Activated naive CD4-positive, alpha-beta T cell treated with Interleukin-2 at 50 U/mL for 16 hours (primary cell): ENCODE measurements at regions not wholly inside any gene's neighbourhood (a gene's known extent, or its start where the extent isn't known, plus 50 kb on each side); places are given as distances from the start of the nearest gene placed in this dataset.
"Not testable (repeated sequence)": the region's sequence is repeated elsewhere in the genome, so short reads cannot be mapped to it uniquely, and the experiment has no call there.

Experiments
- DNase-seq: peaks from one replicate; pipeline ENCODE4 v3.0.0-alpha.2; 2020

DNA sequence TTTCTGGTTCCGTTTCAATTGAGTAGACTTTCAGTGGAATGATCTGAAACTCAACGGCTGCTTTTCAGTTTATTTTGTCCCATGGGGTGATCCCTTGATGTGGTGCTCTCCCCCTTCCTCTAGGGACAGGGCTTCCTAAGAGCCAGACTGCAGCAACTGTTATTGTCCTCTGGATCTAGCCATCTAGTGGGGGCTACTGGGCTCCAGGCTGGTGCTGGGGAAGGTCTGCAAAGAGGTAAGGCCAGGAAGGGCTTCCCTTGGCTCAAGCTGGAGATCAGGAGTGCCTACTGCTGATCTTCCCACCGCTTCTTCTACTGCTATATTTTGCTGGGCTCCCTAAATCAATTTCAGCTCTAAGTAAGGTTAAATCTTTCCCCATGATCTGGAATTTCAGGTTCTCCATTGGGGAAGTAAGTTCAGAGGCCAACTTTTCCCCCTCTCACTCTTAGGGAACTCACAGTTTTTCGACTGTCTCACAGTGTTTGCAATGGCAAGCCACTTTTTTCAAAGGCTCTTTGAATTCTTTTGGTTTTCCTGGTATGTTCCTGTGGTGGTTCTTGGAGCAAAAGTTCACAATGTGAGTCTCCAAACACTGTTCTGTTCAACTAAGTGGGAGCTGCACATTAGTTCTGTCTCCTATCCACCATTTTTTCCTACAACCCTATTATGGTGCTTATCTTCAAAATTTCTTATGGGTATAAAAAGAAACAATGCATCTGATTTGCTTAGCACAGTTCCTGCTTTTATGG, 286.2 kb upstream of the EXOC2 start:
- no peak for DNase-seq

DNA sequence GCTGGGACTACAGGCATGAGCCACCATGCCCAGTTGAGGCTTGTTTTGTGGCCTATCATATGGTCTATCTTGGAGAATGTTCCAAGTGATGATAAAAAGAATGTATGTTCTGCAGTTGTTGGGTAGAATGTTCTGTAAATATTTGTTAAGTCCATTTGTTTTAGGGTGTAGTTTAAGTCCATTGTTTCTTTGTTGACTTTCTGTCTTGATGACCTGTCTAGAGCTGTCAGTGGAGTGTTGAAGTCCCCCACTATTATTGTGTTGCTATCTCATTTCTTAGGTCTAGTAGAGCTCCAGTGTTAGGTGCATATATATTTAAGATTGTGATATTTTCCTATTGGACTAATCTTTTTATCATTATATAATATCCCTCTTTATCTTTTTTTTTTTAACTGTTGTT, 284.3 kb upstream of the EXOC2 start:
- not testable (repeated sequence) for DNase-seq

DNA sequence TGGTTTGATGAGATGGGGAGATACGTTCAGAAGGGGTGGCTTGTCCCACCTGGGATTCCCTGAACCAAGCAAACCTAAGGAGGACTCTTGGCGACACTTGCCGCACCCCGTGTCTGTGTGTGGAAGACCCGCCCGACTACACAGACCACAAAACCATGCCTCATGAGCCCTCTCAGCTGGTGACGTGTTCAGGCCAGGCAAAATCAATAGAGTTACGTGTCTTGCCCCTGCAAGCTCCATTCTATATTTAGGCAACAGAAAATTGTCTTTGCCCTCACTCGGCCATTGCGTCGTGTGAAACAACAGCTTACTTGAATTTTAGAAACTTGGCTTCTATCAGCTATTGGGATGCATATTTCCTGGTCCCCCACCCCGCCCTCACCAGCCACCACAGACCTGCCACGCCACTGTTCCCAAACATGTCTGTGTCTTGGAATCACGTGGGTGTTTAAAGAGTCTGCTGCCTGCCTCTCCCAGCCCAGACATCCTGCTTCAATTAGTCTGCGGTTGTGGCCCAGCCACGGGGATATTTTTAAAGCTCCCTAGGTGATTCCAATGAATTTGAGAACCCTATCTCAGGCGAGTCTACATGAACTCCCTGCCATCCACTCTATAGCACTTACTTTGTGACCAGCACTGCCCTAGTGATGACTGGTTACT, 279.2 kb upstream of the EXOC2 start:
- no peak for DNase-seq

DNA sequence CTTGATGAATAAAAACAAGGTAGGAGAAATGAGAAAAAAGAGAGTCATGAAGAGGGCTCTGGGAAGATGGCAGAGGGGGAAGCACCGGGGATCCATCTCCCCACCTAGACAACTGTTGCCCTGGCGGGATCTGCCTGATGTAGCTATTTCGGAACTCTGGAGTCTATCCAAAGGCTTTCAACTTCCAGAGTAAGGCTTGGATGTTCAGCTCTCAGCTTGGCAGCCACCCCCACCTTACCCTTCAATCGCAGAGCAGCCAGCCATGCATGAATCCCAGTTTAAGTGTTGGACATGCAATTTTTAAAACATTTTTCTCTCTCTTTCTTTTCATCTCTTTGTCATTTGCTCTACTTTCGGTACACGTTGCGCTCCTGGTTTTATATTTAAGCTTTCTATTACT, 275.9 kb upstream of the EXOC2 start:
- DNase-seq: no peak

DNA sequence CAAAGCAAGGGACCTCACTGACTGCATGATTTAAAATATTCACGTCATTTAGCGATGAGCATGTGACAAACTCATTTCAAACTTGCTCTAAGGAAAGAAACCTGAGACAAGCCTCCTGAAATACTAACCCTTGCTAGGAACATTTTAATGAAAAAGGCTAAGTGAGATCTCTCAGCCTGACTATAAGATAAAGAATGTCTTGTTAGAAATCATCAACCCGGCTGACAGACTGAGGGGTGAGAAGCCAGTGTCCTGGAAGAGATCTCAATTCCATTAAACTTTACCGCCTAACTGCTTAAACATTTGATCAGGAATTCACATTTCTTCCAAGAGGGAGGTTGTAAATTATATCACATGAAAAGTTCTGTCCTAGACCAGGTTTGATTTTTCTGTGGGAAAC, 274.8 kb upstream of the EXOC2 start:
- DNase-seq: no peak

DNA sequence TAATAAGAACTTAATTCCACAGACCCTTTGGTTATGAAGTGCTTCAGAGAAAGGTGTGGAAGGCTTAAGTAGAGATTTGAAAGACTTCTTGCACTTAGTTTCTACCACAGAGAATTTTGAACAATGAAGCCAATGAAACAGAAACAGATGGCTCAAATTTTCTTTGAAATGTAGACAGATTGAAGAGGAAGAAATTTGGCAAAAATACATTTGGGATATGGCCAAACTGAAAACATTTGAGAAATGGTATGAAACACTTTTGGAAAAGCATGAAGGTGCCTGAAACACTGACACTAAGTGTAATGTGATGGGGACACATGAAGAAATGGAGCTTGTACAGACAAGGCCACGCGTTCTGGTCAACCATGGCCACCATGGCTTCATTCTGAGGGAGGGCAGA, 272.4 kb upstream of the EXOC2 start:
- no peak for DNase-seq

DNA sequence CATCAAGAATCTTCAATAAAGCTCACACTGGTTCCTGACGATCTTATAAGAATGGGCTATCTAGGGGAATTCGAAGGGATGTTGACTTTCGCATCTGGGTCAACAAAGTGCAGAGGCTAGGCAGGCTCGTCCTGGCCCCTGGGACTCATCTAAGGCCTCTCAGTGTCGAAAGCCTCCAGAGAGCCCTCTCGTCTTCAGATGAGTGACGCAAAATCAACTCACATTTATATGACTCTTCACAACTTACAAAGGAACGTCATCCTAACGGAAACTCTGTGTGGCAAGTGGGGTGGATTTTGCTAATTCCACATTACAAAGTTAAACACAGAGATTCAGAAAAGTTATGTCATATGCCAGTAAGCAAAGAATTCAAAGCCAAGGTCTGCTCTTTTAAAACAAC, 270.5 kb upstream of the EXOC2 start:
- DNase-seq: no peak

DNA sequence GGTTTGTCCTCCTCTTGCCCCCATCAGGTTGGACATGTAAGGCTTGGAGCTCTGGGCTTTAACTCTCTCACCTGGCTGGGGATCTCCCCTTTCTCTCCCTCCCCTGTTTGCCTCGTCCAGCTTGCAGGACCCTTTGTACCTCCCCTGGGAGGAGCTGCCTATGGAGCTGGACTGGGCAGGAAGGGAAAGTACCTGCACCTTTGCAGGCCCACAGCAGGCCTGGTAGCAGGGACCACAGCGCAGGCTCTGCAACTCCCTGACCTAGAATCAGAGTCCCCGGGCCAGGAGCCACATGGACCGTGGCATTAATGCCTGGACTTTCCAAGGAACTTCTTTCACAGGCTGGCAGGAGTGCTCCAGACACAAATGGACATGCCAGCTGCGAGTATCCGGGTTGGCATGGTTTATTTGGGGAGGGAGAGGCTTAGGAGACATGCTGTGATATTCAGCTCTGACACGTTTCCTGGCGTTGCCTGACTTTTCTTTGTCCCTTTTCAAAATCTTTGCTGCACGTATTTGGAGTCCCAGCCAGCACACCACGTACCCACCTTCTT, 268.5 kb upstream of the EXOC2 start:
- DNase-seq: no peak

DNA sequence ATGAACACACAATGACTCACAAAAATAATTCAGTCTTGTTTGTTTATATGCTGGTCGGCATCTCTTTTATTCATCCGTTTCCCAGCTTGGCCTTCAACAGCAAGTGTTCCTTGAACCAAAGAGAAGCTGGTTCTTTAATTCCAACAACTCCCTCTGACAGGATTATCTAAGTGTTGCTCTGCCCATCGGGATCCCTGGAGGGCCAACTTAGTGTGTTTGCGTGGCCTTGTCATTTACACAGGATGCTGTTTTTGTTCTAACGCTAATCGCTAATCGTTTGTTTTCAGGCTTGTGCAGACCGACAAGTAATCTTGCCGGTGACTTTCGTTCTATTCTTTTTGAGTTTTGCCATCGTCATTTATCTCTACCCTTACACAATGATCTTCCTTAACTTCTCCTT, 267.4 kb upstream of the EXOC2 start:
- no peak for DNase-seq

DNA sequence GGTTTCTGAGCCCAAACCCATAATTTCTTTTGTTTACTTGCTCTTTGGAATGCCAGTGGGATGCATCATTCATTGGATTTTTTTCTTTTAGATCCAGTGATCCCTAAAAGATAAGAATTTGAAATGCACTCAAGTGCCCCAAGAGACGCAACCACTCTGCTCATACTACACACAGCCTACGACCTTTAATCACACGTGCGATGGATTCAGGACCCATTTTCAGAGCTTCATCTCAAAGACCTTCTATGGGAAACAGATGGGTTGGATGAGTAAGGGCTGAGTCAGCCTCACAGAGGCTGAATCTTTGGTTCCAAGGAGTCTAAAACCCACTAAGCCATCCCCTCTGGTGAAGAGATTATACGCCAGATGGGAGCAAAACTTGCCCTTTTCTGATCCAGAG, 265.5 kb upstream of the EXOC2 start:
- no peak for DNase-seq

DNA sequence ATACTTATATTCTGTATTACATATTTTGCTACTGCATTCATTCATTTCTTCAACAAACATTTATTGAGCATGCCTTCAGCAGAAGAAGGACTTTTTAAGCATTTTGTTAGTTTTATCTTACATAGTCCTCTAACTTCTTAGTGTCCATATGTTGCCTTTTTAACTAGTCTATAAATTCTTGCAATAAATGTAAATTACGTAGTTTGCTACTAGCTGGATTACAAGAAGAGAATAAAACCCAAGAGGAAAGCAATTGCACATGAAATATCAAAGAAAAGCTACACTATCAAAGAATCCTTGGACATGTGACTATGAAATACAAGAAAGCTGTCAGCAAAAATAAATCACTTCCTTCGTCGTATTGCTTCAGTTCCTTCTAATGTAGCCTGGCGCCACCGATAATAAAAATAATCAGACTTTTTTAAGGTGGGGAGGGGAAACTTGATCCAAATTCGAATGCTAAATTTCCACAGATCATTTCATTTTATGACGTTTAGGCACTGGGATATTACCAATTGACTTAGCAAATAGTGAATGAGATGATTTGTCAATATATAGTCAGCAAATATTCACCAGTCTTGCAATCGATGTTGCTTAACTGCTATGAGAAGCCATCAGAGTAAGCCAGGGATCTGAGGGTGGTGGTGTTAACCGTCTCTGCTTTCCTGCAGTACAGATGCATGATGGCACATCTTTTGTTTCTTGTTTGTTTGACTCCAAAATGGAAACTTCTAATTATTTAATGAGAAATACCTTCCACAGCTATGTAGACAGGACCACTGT, 258.7 kb upstream of the EXOC2 start:
- no peak for DNase-seq

DNA sequence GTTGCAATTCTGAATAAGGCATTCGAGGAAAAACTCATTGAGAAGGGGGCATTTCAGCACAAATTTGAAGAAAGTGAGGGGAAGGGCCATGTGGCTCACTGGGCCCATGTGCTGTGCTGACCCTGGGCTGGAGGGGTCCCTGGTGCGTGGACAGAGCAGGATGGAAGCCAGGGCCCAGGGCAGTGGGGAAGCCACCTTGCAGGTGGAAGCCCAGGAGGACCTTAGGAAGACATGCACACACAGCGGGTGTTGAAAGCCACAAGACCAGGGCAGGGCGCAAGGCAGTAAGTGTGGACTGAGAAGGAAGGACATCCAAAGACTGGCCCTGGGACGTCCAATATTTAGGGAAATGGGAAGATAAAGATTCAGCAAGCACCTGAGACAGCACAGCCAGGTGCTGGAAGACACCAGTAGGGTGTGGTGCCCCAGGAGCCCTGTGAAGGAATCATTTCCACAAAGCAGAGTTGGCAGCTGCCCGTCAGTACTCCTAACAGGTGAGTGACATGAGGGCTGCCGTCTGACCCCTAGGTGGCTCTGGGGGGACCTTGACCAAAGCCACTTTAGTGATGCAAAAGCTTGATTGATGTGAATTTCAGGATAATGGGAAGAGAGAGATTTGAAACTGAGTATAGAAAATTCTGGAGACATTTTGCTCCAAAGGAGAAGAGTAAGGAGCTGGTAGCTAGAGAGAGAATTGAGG, 254.4 kb upstream of the EXOC2 start:
- DNase-seq: no peak

DNA sequence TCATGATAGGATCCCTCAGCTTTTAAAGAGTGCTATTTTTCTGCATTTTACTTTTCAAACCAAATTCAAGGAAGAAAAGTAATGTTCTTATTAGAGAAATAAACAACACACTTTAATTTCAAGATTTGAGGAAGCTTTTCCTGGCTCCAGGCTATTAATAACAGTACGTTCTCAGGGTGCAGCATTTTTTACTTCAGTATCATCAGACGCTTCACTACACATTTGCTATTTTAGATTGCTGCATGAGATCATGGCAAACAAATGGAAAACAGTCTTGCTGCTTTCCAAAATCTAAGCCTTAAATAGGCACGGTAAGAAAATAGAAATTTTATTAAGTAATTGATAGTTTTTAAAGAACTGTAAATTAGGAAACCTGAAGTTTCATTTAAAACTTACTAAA, 253.6 kb upstream of the EXOC2 start:
- no peak for DNase-seq

DNA sequence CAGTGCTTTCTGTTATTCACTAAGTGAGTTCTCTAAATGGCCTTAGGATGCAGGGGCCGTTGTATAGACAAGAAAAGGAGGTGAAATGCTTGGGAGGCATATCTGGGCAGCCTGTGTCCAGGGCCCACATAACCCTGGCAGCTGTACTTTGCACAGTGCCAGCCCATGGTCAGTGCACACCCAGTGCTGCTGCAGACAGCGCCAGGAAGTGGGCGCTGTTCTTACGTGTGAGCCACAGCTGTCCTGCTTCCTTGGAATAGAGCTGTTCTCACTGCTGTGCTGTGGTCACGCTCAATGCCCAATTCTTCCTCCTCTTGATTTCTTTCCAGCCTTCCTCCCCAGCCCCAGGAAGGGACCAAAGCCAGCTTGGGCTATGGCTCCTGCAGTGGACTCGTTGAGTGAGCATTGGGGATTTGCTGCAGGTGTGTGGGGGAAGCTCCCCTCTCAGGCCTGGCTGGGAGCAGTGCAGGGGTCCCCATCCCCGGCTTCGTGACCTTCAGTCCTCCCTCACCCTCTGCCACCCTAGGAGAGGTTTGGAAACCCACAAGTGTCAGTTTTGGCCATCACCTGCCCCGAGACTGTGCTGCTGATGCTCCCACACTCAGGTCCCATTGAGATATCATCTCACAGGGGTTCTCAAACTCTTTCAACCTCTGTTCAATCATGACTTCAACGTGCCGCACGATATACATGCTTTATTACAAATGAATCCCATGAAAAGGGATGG, 246.8 kb upstream of the EXOC2 start:
- no peak for DNase-seq

DNA sequence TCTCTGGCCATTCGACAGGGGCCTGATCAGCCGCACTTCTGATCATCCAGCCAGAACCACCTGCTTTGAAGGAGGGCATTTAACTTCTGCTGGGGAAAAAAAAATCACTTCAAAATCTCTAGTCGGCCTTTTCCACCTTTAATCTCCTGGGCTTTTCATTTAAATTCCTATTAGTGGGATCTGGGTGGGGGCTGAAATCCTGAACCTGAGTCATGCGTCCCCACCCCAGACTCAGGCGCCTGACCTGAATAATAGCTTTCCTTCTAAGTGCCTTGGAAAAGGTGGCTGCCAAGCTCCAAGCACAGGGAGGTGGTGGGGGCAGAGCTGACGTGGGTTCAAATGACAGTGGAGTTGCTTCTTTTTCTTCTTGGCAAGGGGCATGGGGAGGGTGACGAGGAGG, 246.0 kb upstream of the EXOC2 start:
- no peak for DNase-seq

DNA sequence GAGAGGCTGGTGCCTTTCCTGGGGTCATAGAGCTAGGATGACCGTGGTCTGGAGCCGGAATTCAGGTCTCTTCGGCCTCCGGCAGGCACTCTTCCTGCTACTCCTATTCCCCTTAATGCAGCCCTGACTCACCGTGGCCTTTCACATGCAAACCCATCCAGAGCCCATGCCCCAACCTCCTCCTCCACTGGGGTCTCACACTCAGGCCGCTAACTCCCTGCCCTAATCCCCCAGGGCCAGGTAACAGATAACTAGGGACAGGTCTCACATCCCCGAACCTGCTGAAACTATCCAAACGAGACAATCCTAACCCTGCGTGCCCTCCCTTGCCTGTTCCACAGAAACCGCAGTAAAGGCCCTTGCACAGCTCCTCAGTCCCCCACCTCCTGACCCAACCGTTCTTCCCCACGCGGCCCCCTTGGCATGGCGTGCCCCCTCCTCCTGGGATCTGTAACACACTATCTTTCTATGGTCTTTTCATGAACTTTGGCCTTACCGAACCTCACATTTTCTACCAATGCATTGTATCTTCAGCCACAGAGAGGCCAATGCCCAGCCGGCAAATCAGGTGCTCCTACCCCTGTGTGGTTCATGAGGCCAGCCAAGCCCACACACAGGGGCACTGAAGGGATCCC, 245.4 kb upstream of the EXOC2 start:
- no peak for DNase-seq

DNA sequence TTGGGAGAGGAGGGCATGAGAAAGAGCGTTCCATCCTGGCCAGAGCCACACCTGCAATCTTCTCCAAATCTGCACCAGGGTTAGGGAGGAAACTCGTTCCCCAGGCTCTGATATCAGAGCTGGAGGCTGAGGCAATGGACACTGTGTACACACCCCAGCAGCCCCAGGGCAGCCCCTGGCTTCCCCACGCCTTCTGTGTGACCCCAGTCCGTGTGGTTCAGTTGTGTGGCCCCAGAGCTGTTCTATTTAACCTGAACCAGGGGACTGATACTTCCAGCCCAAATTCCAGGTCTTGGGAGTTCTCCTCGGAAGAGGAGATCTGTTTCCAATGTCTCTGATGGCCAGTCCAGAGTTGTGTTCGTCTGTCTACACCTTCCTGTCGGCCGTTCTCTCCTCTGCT, 242.6 kb upstream of the EXOC2 start:
- DNase-seq: no peak

DNA sequence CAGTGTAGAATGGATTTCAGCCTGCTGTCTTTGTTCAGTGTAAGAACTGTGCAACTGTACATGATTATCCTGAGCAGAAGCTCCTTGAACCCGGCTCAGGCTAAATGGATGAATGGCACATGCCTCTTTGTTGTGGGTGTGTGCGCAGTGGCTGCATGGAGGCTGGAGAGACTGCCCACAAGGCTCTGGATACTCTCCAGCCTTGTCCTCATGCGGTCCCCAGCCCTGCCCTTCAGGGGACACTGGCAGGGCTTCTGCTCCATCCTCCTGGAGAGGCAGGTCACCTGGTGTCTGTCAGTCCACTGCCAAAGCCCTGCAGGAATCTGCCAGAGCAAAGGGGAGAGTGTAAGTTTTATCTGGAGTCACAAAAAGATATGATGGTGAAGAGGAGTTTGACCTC, 241.7 kb upstream of the EXOC2 start:
- DNase-seq: no peak

DNA sequence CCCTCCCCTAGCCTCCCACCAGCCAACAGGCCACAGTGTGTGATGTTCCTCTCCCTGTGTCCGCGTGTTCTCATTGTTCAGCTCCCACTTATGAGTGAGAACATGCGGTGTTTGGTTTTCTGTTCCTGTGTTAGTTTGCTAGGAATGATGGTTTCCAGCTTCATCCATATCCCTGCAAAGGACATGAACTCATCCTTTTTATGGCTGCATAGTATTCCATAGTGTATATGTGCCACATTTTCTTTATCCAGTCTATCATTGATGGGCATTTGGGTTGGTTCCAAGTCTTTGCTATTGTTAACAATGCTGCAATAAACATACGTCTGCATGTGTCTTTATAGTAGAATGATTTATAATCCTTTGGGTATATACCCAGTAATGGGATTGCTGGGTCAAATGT, 239.0 kb upstream of the EXOC2 start:
- not testable (repeated sequence) for DNase-seq

DNA sequence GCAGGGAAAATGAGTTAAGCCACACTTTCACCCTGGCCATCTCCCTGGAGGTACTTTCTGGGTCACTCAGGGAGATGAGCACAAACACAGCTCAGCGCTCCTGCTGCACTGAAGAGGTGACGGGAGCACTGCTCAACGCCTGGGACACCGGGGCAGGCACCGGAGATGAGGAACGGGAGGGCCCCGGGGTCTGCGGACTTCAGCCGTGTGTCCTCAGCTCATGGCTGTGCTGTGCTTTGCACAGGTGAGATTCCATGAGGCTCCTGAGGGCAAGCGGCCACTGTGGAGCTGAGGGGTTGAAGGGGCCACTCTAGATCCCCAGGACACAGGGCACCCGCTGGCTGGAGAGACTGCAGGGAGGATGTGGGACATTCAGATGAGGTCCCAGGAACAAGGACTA, 234.2 kb upstream of the EXOC2 start:
- no peak for DNase-seq

DNA sequence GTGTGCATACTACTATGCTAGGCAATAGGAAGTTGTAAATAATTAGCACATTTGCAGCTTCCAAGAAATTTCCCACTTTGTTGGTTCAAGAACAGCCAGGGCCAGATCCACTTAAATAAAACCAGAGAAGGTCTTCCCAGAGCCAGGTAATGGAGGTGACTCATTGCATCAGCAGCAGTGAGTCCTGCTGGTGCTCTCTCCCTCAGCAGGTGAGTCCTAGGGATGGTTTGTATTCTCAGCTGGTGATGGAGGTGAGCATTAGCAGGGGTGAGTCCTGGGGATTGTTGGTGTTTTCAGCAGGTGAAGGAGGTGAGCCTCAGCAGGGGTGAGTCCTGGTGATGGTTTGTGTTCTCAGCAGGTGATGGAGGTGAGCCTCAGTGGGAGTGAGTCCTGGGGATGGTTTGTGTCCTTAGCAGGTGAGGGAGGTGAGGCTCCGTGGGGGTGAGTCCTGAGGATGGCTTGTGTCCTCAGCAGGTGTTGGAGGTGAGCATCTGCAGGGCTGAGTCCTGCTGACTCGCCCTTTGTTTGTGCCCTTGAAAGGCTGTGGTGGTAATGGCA, 232.8 kb upstream of the EXOC2 start:
- no peak for DNase-seq

DNA sequence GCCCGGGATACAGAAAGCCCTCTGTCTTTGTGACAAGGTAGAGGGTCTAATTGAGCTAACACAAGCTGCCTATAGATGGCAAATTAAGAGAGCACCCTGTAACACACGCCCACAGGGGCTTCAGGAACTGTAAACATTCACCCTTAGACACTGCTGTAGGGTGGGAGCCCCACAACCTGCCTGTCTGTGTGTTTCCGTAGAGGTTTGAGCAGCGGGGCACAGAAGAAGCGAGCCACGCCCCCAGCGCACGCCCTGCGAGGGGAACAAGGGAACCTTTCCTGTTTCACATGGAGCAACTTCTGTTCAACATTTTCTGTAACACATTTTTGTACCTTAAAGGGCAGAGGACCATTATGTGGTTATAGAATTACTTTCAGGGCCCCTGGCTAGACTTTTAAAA, 231.7 kb upstream of the EXOC2 start:
- DNase-seq: no peak
